NCI-H2227 treated with DMSO at 0.1 percent for 48 hours (cell line): ENCODE measurements at regions not wholly inside any gene's neighbourhood (a gene's known extent, or its start where the extent isn't known, plus 50 kb on each side); places are given as distances from the start of the nearest gene placed in this dataset.

Experiments used
- DNase-seq: peaks from one replicate; lab custom pipeline; 2025; lab: John Stamatoyannopoulos, UW

DNA sequence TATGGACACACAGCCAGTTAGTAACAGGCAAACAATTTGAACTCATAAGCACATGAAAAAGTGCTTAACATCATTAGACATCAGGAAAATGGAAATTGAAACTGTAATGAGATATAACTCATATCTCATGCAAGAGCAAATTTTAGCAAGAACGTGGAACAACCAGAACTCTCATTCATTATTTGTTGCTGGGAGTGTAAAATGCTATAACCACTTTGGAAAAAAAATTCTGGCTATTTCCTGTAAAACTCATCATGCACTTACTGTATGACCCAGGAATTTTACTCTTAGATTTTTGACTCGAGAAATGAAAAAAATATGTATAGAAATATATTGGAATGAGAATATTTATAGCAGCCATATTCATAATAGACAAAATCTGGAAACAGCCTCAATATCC, 205.7 kb upstream of the PUM3 start:
- no peak for DNase-seq

DNA sequence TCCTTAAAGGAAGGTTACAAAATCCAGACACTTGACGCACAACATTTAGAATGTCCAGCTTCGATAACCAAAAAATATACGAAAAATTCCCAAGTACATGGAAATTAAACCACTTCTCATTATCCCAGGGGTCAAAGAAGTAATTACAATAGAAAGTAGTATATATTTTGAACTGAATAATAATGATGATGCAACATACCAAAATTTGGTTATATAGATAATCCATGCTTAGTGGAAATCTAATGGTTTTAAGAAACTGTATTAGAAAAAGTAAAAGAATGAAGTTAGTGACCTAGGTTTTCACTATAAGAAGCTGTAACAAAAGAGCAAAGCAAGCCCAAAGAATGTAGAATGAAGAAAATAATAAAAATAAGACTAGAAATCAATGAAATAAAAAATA, 204.0 kb upstream of the PUM3 start:
- no peak for DNase-seq

DNA sequence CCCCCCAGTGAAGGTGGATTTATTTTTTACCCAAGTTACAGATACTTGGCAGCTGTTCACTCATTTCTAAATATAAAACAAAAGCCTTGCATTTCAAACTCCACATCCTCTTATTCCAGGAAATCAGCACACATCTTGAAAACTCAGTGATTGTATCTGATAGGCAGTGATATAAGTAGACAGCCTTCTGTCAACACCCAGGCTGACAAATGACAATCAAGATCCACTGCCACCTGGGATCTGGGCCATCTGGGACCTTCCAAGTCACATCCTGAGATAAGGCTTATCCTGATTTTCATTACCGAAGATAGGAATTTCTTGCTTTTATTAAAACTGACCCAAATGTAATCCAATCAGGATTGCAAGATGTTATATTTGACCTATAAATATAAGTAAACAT, 201.3 kb upstream of the PUM3 start:
- DNase-seq = no peak

DNA sequence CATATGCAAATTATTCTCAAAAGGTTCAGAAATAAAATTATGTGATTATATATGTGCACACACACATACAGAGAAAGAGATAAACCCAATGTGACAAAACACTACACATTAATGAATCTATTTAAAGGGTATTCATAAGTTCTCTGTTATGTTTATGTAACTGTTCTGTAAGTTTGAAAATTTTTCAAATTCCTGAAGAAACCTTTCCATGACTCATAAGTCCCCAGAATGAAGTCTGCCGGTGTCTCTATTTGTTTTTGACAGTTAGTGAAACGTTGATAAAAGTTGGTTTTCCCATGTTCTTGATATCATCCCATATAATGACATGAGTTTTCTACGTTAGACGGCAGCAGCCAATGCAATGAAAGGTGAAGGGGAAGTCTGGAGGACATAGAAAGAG, 199.5 kb upstream of the PUM3 start:
- no peak for DNase-seq

DNA sequence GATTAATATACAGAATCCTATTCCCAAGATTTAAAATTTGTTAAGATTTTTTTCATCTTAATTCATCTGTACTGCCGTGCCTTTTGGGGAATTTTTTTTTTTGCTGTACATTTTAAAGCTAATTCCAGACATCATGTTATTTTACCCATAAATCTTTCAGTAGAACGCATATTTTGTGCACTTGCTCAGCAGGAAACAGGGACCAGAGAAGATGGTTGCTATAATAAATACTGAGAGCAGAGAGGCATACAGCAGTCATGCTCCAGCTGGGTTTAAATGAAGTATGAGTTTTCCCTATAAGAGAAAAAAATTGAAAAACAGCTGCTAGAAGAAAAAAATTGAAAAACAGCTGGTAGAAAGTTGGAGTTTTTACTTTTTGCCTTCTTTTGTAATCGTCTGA, 196.9 kb upstream of the PUM3 start:
- DNase-seq = no peak

DNA sequence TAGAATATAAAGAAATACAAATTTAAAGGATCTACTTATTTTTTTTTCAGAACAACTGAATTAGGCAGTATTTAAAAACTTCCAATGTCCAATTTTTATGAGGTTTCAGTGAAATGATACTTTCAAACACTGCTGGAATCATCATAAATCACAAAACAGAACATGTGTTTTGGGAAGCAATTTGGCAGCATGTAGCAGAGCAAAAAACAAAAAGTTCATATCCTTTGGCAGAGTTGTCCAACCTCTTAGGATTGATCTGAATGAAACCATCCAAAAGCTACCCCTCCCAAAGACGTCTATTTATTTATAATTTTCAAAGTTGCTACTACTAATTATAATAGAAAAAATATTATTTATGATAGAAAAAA, 192.4 kb upstream of the PUM3 start:
- DNase-seq = no peak

DNA sequence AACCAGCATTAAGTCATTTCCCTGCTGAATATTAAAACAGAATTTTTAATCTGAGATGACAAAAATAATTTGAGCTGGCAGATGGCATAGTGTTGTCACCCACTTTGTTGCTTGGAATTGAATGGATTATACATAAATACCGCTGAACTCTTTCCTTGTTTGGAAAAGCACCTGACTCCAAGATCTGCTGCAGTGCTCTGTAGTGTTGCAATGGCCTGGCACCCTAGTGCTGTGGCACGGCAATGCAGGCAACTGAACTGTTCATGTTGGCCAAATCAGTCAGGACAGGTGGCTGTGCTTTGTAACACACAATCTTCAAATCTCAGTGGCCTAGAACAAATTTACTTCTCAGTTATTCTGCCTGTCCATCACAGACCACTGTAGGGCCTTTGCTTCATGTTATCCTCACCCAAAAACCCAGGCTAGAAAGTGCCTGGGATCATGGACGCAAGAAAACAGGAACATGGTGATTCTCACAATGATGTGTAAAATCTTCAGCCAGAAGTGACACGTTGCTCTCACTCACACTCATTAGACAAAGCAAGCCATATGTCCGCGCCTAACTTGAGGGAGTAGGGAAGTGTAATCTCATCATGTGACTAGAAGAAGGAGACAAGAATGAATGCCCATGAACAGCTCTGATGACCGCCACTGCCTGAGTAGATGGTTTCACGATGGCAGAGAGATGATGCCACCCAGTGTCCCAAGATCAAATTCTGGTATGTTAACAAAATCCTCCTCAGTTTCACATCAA, 191.9 kb upstream of the PUM3 start:
- no peak for DNase-seq

DNA sequence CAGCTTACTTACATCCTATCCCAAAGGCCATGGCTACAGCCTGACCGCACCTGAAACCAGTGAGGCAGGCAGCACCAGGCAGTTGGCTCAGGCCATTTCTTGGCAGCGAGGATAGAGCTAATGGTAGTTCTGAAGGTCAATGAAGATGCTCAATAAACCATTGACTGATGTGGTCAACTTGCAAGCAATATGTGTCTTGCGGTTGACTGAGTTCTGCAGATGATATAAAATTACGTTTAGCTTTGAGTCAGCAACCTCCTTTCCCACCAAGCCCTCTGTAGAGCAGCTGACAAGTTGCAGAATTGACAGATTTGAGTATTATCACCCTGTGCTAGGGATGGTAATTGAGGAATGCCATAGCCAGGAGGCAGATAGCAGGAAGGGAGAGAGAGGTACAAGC, 189.0 kb upstream of the PUM3 start:
- no peak for DNase-seq

DNA sequence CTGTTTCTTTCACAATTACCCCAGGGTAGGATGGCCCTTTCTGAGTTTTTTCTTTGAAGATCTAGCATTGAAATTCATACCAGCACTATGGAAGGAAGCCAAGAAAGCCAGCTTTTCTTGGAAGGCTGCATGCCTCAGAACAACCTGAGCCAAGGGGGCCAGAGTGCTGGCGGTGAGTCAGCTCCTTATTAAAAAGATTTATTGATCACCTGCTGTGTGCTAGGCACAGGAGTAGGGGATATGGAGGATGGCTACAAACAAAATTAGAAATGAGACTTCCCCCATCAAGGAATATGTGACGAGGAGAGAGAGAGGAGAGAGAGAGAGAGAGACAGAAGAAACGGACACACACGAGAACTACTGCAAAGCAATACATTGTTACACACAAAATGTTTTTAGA, 184.6 kb upstream of the PUM3 start:
- DNase-seq = peak; percentile 37

DNA sequence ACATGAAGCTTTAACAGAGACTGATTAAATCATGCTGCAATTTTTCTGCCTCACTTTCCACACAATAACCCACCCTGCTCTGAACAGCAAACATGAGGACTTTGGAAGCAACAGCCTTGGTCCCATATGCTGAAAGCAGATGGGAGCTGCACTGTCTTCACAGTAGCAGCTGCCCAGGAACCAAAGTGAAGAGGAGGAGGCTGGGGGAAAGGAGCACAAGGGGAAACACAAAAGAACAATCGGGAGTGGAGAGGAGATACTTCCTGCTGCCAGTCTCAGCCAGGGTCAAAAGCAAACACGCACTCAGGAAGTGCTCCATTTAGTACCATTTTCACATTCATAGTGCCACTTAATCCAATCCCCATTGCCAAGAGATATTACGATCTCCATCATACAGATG, 183.3 kb upstream of the PUM3 start:
- no peak for DNase-seq

DNA sequence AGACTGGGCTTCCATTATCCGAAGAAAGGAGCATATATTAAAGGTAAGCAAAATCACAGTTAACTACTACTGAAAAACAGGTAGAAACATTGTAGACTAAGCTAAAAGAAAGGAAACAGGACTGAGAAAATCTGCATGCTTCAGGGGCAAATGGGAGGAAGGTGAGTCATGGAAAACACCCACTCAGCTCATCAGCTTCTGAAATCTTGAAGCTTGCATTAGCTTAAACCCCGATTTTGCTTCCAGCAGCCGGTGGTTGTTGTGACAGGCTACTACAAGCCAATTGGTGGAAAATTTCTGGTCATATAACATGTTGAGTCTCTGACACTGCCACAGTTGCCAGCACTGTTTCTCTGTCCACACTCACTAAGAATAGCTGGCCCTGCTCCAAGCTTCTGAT, 179.6 kb upstream of the PUM3 start:
- no peak for DNase-seq

DNA sequence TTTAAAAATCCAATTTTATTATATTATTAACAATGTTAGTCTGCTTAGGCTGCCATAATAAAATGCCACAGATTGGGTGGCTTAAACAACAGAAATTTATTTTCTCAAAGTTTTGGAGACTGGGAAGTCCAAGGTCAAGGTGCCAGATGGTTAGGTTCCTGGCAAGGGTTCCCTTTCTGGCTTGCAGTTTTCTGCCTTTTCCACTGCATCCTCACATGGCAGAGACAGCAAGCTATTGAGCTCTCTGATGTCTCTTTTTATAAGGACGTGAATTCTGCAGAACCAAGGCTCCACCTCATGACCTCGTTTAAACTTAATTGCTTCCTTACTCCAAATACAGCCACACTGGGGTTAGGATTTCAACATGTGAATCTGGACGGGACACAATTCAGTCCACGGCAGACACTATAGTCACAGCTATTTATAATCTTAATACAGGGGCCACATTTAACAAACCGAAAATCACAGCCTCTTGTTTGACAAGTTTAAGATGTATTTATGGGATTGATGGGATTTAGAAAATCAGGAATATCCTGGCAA, 174.9 kb upstream of the PUM3 start:
- DNase-seq = no peak

DNA sequence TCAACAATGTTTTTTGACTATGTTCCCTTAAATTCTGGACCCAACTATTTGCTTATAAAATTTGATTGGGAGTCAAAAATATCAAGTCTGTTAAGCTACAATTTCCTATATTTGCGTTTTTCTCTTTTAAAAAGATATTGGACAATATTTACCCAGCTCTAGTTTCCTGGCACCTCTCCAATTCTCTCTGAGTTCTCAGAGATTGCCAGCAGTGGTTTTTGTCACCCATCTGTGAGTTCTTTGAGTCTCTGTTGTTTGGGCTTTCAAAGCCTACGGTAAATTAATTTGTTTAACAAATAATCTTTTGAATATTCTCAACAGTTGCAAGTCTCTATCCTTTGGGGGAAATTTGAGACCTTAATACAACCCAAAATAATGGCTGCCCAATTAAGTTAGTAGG, 174.2 kb upstream of the PUM3 start:
- DNase-seq = no peak

DNA sequence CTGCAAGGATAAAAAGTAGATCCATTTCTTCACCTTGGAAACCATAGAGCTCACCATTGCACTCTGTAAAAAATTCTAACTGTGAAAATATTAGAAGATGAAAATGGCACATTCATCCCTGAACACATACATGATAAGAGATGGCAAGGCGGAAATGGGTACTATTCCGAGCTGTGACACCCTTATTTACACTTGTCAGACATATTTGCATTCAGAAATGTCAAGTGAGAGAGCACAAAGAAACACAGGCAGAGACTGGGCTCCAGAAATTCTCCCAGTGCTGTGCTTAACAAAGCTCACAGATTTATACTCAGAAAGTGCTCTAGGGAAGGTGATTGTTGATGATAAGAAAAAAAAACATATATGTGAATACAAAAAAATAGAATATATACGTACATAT, 170.3 kb upstream of the PUM3 start:
- no peak for DNase-seq

DNA sequence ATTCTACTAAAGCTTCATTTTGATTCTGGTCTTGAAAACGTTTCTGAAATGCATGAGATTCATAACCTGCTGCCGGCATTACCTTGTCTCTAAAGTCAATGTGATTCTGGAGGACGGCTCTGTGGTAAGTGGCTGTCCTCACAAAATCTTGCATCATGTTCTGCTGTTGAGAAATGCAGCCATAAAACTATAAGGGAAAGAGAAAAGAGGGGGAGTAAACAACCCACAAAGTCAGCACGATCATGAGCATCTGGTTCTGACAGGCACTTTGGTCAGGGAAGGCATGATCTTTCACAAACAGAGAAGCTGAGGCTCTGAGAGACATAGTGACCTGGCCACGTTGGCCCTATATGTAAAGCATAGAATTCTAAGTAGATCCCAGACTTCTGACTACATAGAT, 168.9 kb upstream of the PUM3 start:
- no peak for DNase-seq

DNA sequence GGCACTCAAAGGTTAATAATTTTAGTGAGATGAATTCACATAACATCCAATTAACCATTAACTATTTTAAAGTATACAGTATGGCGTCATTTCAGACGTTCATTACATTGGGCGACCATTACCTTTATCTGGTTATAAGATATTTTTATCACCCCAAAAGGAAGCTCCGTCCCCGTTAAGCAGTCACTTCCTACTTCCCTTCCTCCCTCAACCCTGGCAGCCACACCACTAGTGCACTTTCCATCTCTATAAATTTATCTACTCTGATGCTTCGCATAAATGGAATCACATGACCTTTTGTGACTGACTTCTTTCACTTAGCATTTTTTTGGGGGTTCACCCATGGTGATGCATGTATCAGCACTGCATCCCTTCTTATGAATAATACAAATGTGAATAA, 168.3 kb upstream of the PUM3 start:
- no peak for DNase-seq

DNA sequence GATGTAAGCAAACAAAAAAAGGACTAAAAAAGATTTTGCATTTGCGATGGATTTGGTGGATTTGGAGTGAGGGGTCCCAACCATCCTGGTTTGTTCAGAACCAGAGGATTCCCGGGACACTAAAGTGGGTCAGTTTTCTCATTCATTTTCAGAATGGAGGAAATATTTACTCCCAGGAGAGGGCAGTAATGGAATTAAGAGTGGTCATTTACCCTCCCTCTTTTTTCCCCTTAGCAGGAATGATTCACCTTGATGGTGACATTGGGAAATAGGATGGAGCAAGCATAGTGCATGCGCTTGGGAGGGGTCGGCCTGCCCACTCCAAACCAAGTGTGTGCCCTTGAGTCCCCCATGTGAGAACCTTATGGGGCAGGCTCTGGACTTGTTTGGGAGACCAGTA, 164.2 kb upstream of the PUM3 start:
- no peak for DNase-seq

DNA sequence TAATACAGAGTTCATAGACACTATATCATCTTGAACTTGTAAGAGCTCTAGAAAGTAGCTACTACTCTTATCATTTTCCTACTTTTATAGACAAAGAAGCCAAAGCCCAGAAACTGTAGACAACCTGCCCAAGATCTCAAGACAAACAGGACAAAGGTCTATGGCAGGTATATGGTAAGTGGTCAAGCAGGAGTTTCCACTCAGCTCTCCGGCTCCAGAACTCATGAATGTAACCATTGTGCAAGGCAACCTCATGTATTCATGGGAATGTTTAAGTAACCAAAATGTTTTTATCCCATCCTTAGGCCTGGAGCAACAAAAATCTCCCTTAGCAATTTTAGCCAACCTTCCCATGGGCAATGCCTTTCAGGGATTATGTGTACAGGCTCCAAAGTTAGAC, 163.4 kb upstream of the PUM3 start:
- no peak for DNase-seq

DNA sequence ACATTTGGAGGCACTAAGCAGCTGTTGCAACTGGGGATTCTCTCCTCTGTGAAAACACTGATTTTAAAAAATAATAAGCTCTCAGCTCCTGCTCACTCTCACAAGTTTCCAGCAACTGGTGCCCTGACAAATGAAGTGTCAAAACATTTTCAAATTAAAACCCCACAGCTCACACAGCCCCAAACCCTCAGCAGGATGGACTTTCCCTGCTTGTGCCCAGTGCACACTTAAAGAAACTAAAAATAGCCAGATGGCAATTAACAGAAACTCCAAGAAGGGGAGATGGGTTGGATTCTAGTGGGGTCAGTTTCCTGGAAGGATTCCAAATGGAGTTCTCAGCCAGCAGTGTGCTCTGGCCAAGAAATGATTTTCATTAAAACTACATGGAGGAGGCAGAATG, 163.0 kb upstream of the PUM3 start:
- DNase-seq = peak; percentile 40

DNA sequence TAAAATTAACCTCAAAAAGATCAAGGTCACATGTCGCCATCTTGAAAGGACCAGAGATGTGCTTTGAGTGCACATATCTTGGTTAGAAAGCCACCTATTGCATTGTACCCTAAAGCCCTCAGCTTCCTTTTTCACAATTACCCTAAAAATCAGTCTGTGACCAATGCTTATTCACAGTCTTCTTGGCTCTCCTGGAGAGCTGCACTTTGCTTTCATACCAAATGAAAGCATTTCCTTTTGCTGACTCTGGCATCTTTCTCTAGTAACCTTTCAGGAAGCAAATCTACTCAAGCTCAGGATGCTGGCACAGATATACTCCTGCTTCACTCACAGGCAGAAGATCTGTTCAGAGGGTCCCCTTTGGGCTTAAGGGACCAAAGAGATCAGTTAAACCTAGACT, 160.7 kb upstream of the PUM3 start:
- DNase-seq = no peak

DNA sequence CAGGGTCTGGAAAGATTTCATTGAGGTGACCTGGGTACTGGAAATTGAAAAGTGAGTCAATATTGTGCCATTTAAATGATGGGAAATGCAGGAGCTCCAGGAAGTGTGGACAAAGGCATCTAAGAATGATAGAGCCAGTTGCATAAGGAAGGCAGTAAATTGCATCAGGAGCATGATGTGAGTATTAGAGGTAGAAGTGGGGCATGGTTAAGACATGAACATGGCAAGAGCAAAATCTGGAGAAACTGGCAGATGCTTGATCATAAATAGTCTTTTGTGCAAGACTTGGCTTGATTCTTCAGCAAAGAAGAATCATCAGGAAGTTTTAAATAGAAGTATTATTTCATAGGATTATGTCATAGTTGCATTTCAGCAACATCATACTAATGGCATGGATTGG, 157.4 kb upstream of the PUM3 start:
- DNase-seq = no peak

DNA sequence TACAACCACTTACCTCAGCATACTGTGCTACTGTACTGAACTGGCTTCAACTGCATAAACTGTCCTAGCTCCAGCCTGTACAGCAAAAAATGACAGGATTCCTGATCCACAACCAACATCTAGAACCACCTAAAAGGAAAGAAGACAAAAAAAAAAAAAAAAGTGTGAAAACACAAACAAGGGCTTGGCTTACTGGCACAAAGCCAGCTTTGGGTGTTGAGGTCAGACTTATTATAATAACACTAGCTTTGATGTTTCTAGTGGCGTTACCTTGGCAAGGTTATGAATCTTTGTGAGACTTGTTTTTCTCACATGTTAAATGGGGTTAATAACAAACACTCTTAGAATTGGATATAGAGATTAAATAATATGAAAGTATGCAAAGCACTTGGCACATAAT, 148.5 kb upstream of the PUM3 start:
- no peak for DNase-seq

DNA sequence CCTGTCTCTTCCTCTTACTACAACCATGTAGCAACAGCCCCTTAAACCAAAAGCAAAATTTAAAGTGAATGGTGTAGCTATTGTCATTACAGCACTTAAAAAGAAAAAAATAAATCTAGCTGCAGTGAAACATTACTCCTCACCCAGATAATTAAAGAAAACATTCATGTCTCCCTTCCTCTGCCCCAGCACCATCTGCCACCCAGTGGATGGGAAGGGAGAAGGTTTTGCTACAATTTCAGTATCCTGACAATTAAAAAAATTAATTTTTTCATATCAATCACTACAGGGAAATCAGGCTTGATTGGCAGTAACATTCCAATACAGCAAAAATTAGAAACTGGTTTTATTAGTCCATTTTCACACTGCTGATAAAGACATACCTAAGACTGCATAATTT, 147.4 kb upstream of the PUM3 start:
- DNase-seq = no peak

DNA sequence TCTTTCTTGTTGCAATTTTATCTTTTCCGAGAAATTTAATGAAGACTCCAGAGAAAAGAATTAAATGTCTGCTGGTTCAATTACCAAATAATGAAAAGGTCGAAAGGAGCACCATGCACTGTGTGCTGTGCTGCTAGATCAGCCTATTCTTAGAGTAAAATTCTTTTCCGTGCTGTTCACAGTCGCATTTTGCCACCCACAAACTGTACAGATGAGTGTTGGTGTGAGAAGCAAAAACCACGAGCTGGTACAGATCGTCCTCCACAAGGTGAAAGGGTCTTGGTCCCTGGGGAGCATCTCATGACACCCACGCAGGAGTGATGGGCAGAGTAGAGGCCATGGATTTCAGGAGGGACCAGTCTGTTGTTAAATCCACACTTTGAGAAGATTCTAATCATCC, 143.8 kb upstream of the PUM3 start:
- DNase-seq = no peak

DNA sequence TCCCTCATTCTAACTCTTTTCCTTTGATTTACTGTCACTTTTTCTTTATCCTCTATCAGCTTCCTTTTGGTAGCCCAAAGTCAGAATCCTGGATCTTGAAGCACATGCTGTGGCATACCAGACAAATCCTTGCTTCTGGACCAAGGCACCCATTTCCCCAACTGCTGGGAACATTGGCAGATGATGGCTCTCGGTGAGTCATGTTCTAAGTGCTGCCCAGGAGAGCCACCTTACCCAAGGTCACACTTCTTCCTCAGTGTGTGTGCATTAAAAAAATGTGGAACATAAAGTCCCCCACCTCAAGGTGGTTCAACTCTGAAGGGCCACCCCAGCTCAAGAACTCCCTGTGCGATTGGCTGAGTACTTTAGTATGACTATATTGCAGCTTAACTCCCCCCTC, 141.4 kb upstream of the PUM3 start:
- DNase-seq = no peak
